H9 (cell line): ENCODE measurements at regions not wholly inside any gene's neighbourhood (a gene's known extent, or its start where the extent isn't known, plus 50 kb on each side); places are given as distances from the start of the nearest gene placed in this dataset.

Experiments used
- DNase-seq: peaks from one replicate; pipeline ENCODE4 v3.0.0-alpha.2; 2017
- H2AFZ ChIP-seq: one replicate; pipeline ENCODE4 v1.6.1; 2013; ENCODE audit warnings: mild to moderate bottlenecking, low read length, control low read depth, moderate library complexity
- H2AK5ac ChIP-seq: 2 replicates; pipeline ENCODE4 v1.6.1; 2013; ENCODE audit warnings: low read length, control low read depth, mixed read lengths; ENCODE audit not compliant: insufficient read length
- H2BK120ac ChIP-seq: one replicate; pipeline ENCODE4 v1.6.1; 2013; ENCODE audit warnings: low read depth, mild to moderate bottlenecking, low read length, control low read depth, inconsistent platforms; ENCODE audit not compliant: poor library complexity, severe bottlenecking
- H2BK12ac ChIP-seq: 2 replicates; pipeline ENCODE4 v1.6.1; 2013; ENCODE audit warnings: low read length, control low read depth, mixed read lengths, low read depth; ENCODE audit not compliant: insufficient read length
- H2BK15ac ChIP-seq: 2 replicates; pipeline ENCODE4 v1.6.1; 2013; ENCODE audit warnings: low read depth, low read length, control low read depth
- H2BK20ac ChIP-seq: one replicate; pipeline ENCODE4 v1.6.1; 2013; ENCODE audit warnings: low read depth, mild to moderate bottlenecking, low read length, control low read depth, inconsistent platforms; ENCODE audit not compliant: poor library complexity, severe bottlenecking
- H2BK5ac ChIP-seq: 2 replicates; pipeline ENCODE4 v1.6.1; 2013; ENCODE audit warnings: low read length, control low read depth, mixed read lengths; ENCODE audit not compliant: insufficient read length
- H3K14ac ChIP-seq: 2 replicates; pipeline ENCODE4 v1.6.1; 2013; ENCODE audit warnings: low read length, control low read depth; ENCODE audit not compliant: insufficient read depth
- H3K18ac ChIP-seq: 2 replicates; pipeline ENCODE4 v1.6.1; 2013; ENCODE audit warnings: low read depth, mild to moderate bottlenecking, mixed read lengths, low read length, control low read depth; ENCODE audit not compliant: insufficient read length
- H3K23ac ChIP-seq: 2 replicates; pipeline ENCODE4 v1.6.1; 2013; ENCODE audit warnings: low read length, control low read depth, mixed read lengths, low read depth; ENCODE audit not compliant: insufficient read length
- H3K23me2 ChIP-seq: 2 replicates; pipeline ENCODE4 v1.6.1; 2013; ENCODE audit warnings: low read depth, mild to moderate bottlenecking, mixed read lengths, low read length, control low read depth; ENCODE audit not compliant: insufficient read length, poor library complexity, severe bottlenecking
- H3K27ac ChIP-seq: 2 replicates; pipeline ENCODE4 v1.5.1; 2013; ENCODE audit warnings: low read length, control low read depth, mixed read lengths, low read depth; ENCODE audit not compliant: insufficient read length
- H3K27me3 ChIP-seq: 2 replicates; pipeline ENCODE4 v1.6.1; 2013; ENCODE audit warnings: low read length, control low read depth, inconsistent platforms; ENCODE audit not compliant: insufficient read depth
- H3K4ac ChIP-seq: 2 replicates; pipeline ENCODE4 v1.6.1; 2013; ENCODE audit warnings: low read depth, mild to moderate bottlenecking, control low read depth, inconsistent platforms, low read length, moderate library complexity
- H3K4me1 ChIP-seq: 2 replicates; pipeline ENCODE4 v1.6.1; 2013; ENCODE audit warnings: low read length, control low read depth, inconsistent platforms; ENCODE audit not compliant: insufficient read depth
- H3K4me2 ChIP-seq: 2 replicates; pipeline ENCODE4 v1.6.1; 2013; ENCODE audit warnings: low read length, control low read depth, mixed read lengths; ENCODE audit not compliant: insufficient read length, insufficient read depth
- H3K56ac ChIP-seq: 2 replicates; pipeline ENCODE4 v1.6.1; 2013; ENCODE audit warnings: low read depth, mild to moderate bottlenecking, mixed read lengths, low read length, control low read depth; ENCODE audit not compliant: insufficient read length
- H3K79me1 ChIP-seq: 2 replicates; pipeline ENCODE4 v1.6.1; 2013; ENCODE audit warnings: low read depth, mild to moderate bottlenecking, moderate library complexity, low read length, control low read depth, inconsistent platforms; ENCODE audit not compliant: insufficient read depth, poor library complexity, severe bottlenecking
- H3K79me2 ChIP-seq: 2 replicates; pipeline ENCODE4 v1.6.1; 2013; ENCODE audit warnings: low read length, control low read depth, inconsistent platforms; ENCODE audit not compliant: insufficient read depth
- H3K9ac ChIP-seq: 2 replicates; pipeline ENCODE4 v1.6.1; 2013; ENCODE audit warnings: low read length, control low read depth, mixed read lengths; ENCODE audit not compliant: insufficient read length; ENCODE audit errors: extremely low read depth
- H3K9me3 ChIP-seq: one replicate; pipeline ENCODE4 v1.6.1; 2013; ENCODE audit warnings: low read depth, low read length, inconsistent platforms; ENCODE audit not compliant: control insufficient read depth
- H3T11ph ChIP-seq: one replicate; pipeline ENCODE4 v1.6.1; 2013; ENCODE audit warnings: mild to moderate bottlenecking, low read length, control low read depth, inconsistent platforms
- H4K20me1 ChIP-seq: one replicate; pipeline ENCODE4 v1.6.1; 2013; ENCODE audit not compliant: control insufficient read depth, insufficient read length, insufficient read depth
- H4K5ac ChIP-seq: 2 replicates; pipeline ENCODE4 v1.6.1; 2013; ENCODE audit warnings: low read depth, mild to moderate bottlenecking, mixed read lengths, low read length, control low read depth; ENCODE audit not compliant: insufficient read length
- H4K8ac ChIP-seq: replicated peaks from 2 replicates; pipeline ENCODE4 v1.6.1; 2013; ENCODE audit warnings: low read length, control low read depth, mixed read lengths, low read depth; ENCODE audit not compliant: insufficient read length
- H4K91ac ChIP-seq: 2 replicates; pipeline ENCODE4 v1.6.1; 2013; ENCODE audit warnings: low read depth, mild to moderate bottlenecking, moderate library complexity, mixed read lengths, low read length, control low read depth; ENCODE audit not compliant: insufficient read length
- H3K27ac Mint-ChIP-seq, 3 experiments: 2 replicates in 2 of 3; 3 replicates in 1 of 3; pipeline ENCODE4 v1.8.0; 2020 to 2021; ENCODE audit warnings: mixed read lengths in 3 of 3, mild to moderate bottlenecking in 1 of 3, moderate library complexity in 1 of 3
- H3K27me3 Mint-ChIP-seq: 2 replicates; pipeline ENCODE4 v1.8.0; 2021; ENCODE audit warnings: low read depth, mild to moderate bottlenecking, moderate library complexity, mixed read lengths
- H3K36me3 Mint-ChIP-seq, 3 experiments: 2 replicates in 2 of 3; 3 replicates in 1 of 3; pipeline ENCODE4 v1.8.0; 2020 to 2021; ENCODE audit warnings: low read depth in 3 of 3, mixed read lengths in 3 of 3; ENCODE audit not compliant: insufficient read depth in 1 of 3
- H3K4me1 Mint-ChIP-seq, 2 experiments: 2 replicates each; pipeline ENCODE4 v1.8.0; 2020; ENCODE audit warnings: mixed read lengths in 2 of 2
- H3K4me3 Mint-ChIP-seq, 2 experiments: 2 replicates in 1 of 2; 3 replicates in 1 of 2; pipeline ENCODE4 v1.8.0; 2020 to 2021; ENCODE audit warnings: mild to moderate bottlenecking in 2 of 2, mixed read lengths in 2 of 2, moderate library complexity in 1 of 2
- H3K9me3 Mint-ChIP-seq, 2 experiments: 2 replicates in 1 of 2; 3 replicates in 1 of 2; pipeline ENCODE4 v1.8.0; 2020; ENCODE audit warnings: mild to moderate bottlenecking in 2 of 2, mixed read lengths in 2 of 2, moderate library complexity in 1 of 2
- CTCF ChIP-seq: fragments of 200-600 bp; sonication (generic); conservative IDR thresholded peaks from 3 replicates; pipeline ENCODE4 v1.8.0; 2021; ENCODE audit warnings: antibody characterized with exemption, mild to moderate bottlenecking
- WGBS: extraction: QIAGEN DNeasy Blood & Tissue Kit; methylation state at CpG from one replicate; pipeline ENCODE4 v1.1.7; 2013; ENCODE audit warnings: missing lambda C conversion rate, low lambda C conversion rate, mixed read lengths; ENCODE audit not compliant: insufficient read length; ENCODE audit errors: extremely low coverage; 5-methylcytosine and 5-hydroxymethylcytosine counted together

GRCh38 chr7:53877688-53878087 is 664.5 kb upstream of the VSTM2A start:
- no peaks in the 10 kb centered on the region; a peak in 1 of 7 replicates for H3K36me3 Mint-ChIP-seq
- Histone ChIP-seq H4K5ac (no peak overlapping the region), H4K8ac (no peak overlapping the region), H4K91ac (no peak overlapping the region), H2BK15ac (no peak overlapping the region), H2AFZ (no peak overlapping the region), H2BK5ac (no peak overlapping the region), H2BK120ac (no peak overlapping the region), H3K9ac (no peak overlapping the region), H3K79me1 (no peaks in the 10 kb centered on the region), H2AK5ac (no peak overlapping the region), H3K4me1 (no peaks in the 10 kb centered on the region), H3T11ph (no peak overlapping the region), H3K79me2 (no peaks in the 10 kb centered on the region), H2BK12ac (no peak overlapping the region), H3K9me3 (no peaks in the 10 kb centered on the region), H3K4ac (no peak overlapping the region), H3K27ac (no peak overlapping the region), H4K20me1 (no peaks in the 10 kb centered on the region), H3K27me3 (no peaks in the 10 kb centered on the region), H3K23ac (no peak overlapping the region), H3K18ac (no peak overlapping the region), H3K14ac (no peak overlapping the region), H3K56ac (no peak overlapping the region), H2BK20ac (no peak overlapping the region), H3K4me2 (no peak overlapping the region), H3K23me2 (no peaks in the 10 kb centered on the region)
- H3K4me1 Mint-ChIP-seq = peaks cover 0 to 9% of the 10 kb centered on the region in 2 experiments; a peak in 2 of 4 replicates
- DNase-seq = no peak
- no peak for TF ChIP-seq CTCF
- H3K27me3 Mint-ChIP-seq = no peaks in the 10 kb centered on the region; the same call in 1 of the 2 replicates
- peaks cover 0 to 6% of the 10 kb centered on the region in 2 experiments; a peak in 1 of 5 replicates for H3K9me3 Mint-ChIP-seq
- no peak overlapping the region for H3K4me3 Mint-ChIP-seq
- no peak overlapping the region for H3K27ac Mint-ChIP-seq
- WGBS = no CpG with 5 or more reads among the region's 2 CpGs
